NCI-H146 treated with DMSO at 0.1 percent for 48 hours (cell line): ENCODE measurements at regions not wholly inside any gene's neighbourhood (a gene's known extent, or its start where the extent isn't known, plus 50 kb on each side); places are given as distances from the start of the nearest gene placed in this dataset.
"Not testable (repeated sequence)": the region's sequence is repeated elsewhere in the genome, so short reads cannot be mapped to it uniquely, and the experiment has no call there.

Source experiments
- DNase-seq: peaks from one replicate; lab custom pipeline; 2025; ENCODE audit not compliant: unreplicated experiment; lab: John Stamatoyannopoulos, UW

GRCh38 chr14:30158299-30158698, 230.7 kb upstream of the PRKD1 start:
- DNase-seq = no peak

GRCh38 chr14:30159374-30159773, 231.7 kb upstream of the PRKD1 start:
- no peak for DNase-seq

DNA sequence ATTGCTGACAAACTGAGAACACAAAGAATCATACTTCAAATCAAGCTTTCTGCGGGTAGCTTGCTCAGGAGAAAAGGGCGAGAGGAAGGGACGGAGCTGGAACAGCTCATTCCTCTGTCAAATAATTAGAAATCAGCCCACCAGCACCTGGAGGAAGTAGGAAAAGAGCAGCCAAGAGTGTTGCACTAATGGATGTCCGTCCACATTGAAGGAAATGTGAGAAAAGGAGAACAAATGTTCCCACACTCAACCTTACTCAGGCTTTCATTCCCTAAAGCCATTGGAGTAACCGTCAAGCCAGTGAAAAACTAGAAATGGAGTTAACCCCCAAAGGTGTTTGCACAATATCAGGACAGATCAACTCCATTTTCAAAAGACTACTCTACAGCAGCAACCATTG, 233.0 kb upstream of the PRKD1 start:
- no peak for DNase-seq

GRCh38 chr14:30162066-30162465, 234.4 kb upstream of the PRKD1 start:
- DNase-seq = no peak

DNA sequence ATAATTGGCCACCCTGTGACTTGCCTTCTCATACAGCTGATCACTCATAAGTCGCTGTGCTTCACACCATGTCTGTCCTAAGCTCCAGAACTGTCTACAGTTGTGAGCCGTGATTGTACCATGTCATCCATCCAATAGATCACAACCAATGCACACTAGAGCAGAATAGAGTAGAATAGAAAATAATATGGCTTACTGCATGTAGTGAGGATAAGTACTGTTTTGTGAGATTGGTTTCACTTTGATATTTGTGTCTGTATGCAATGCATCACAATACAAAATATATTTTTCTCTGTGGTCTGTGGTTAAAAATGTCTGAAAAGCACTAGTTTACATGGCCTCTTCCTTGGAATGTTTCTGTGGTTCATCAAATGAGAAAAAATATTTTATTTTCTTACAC, 237.6 kb upstream of the PRKD1 start:
- no peak for DNase-seq

- no peak for DNase-seq
Observed at GRCh38 chr14:30177781-30178180, 250.1 kb upstream of the PRKD1 start.

- no peak for DNase-seq
Observed at GRCh38 chr14:30179381-30180130, 251.9 kb upstream of the PRKD1 start.

GRCh38 chr14:30180219-30180618, 252.6 kb upstream of the PRKD1 start:
- no peak for DNase-seq

DNA sequence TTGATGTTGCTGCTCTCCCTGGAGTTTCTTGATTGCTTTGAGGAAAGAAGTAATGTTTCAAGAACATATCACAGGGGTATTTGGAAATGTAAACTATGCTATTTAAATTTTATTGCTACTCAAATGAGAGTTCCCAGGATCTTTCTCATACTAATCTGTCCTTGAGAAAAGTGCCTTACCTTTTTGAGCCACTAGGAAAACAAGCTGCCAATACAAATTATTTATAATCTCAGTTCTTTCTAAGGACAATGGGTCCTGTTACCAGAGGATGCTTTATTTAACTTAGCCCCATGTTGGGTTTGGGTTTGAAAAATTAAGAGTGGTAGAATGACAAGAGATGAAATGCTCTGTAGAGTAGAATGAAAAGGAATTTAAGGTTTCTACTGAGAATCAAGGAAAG, 258.2 kb upstream of the PRKD1 start:
- DNase-seq = no peak

- no peak for DNase-seq
Observed at GRCh38 chr14:30191639-30192279, 264.1 kb upstream of the PRKD1 start.

DNA sequence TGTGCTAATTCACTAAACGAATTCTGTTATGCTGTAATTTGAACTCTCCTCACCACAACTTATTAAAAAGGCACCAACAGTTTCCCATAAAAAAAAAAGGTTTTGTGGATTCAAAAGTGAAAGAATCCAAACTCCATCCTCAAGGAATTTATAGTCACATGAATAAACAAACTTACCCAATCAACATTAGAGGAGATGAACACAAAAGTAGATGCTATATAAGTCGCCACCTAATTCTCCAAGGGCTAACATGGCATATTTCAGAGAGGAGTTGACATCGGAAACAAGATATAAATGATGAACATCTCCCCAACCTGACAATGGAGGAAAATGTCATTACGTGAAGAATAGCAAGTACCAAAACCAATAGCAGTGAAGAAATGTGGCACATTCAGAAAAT, 265.5 kb upstream of the PRKD1 start:
- DNase-seq = no peak

DNA sequence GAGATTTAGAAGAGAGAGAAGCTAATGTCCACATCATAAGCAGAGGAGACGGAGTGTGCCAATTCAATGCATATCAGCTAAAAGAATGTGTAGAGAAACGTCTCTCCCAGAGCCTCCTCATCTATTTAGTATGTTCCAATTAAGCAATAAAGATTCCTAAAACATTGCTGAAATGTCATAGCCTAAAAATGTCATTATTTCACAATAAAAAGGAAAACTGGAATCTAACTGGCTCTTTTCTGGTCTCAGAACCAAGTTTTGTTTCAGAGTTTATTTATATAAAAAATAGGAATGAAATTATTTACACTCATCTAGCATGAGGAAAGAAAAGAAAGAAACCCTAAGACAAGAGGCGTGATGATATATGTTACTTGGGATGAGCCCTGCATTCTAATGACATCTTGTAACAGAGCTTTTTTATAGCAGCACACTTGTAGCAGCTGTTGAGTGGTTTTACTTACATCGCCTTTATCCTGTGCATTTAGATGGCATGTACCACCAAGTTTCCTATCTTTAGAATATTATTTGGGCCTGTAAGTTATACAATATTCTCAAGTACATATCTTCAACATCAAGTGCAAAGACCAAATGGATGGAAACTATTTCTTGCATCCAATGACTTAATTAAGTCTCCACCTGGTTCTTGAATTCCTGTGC, 266.3 kb upstream of the PRKD1 start:
- DNase-seq = no peak

GRCh38 chr14:30194741-30195148, 267.1 kb upstream of the PRKD1 start:
- DNase-seq = no peak

- no peak for DNase-seq
Observed at GRCh38 chr14:30195941-30196340, 268.3 kb upstream of the PRKD1 start.

DNA sequence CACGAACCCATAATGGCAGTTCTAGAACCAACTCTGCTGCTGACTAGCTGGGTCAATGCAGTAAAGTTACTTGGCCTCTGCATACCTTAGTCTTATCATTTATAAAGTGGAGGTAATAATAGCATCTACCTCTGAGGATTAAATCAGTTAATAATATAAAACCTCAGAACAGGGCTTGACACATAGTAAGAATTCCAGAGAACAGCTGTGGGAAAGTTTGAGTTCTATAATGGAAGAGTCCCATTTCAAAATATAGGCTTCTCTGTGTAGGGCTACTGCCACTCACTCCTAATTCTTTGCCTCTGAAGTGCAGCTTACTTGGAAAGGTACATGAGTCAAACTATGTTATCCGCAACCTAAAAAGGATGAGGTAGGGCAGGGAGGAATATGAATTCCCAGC, 269.2 kb upstream of the PRKD1 start:
- no peak for DNase-seq

DNA sequence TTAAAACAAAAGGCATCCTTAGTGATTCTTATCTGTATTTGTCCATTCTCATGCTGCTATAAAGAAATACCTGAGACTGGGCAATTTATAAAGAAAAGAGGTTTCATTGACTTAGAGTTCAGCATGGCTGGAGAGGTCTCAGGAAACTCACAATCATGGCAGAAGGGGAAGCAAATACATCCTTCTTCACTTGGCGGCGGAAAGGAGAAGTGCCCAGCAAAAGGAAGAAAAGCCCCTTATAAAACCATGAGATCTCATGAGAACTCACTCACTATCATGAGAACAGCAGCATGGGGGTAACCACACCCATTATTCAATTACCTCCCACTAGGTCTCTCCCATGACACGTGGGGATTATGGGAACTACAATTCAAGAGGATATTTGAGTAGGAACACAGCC, 271.1 kb upstream of the PRKD1 start:
- DNase-seq = not testable (repeated sequence)

DNA sequence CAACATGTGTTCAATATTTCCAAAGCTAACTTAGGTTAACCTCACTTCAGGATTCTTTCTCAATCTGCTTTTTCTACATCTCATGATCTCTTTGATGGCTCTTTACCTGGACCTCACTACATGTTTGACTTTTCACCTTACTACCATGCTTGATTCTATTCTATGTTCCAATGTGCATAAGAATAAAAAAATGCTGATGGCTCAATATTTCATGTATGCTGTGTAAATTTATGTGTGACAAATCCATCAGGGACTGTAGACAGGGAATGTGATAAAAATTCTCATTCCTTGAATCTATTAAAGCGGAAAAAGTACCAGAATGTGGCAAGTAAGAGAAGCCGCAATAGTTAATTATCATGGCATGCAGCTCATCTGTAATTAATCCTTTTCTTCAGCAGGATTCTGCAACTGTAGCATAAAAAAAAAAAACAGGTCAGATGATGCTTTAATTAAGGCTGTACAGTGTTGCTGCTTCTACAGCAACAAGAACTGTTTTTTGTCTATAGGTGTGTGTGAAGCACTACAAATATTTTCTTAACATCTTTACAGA, 276.9 kb upstream of the PRKD1 start:
- DNase-seq = no peak

DNA sequence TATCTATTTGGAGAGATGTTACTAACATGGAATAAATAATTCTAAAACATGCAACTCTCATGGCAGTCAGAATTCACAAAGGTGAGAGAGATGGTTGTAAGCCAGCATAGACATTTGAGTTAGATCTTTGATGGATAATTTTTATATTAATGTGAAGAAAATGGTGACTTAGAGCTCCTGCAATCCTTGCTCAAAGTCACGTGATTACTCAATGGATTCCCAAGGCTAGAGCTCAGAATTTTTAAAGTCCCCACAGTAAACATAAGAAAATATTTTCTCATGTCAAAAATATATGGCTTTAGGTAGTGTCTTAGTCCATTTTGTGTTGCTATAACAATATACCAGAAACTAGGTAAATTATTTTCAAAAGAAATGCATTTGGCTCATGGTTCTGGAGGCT, 281.5 kb upstream of the PRKD1 start:
- no peak for DNase-seq

DNA sequence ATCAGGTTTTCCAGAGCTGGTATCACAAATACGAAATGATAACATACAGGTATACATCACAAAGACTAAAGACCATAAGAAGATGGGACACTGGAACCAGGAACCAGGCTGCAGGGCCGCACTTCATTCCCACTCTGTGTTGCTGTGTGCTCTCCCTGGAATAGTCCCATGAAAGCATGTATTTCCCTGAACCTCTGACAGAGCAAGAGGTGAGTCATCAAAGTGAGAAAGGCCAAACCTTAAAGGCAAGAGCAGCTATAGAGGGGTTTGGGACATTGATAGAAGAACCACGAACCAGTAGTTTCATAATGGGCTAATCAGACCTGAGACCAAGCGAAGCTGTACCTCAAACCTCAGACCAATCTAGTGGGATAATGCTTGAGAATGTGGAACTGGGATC, 283.0 kb upstream of the PRKD1 start:
- no peak for DNase-seq

GRCh38 chr14:30211326-30211725, 283.7 kb upstream of the PRKD1 start:
- no peak for DNase-seq

- no peak for DNase-seq
Observed at GRCh38 chr14:30214014-30214413, 286.4 kb upstream of the PRKD1 start.

GRCh38 chr14:30214461-30215090, 286.9 kb upstream of the PRKD1 start:
- peak; percentile 73 for DNase-seq
